Stimulated activated naive CD4-positive, alpha-beta T cell treated with Interleukin-2 at 50 U/mL for 16 hours (primary cell): ENCODE measurements at regions not wholly inside any gene's neighbourhood (a gene's known extent, or its start where the extent isn't known, plus 50 kb on each side); places are given as distances from the start of the nearest gene placed in this dataset.
"Not testable (repeated sequence)": the region's sequence is repeated elsewhere in the genome, so short reads cannot be mapped to it uniquely, and the experiment has no call there.

Experiments
- DNase-seq: peaks from one replicate; lab custom pipeline; 2025; lab: John Stamatoyannopoulos, UW

DNA sequence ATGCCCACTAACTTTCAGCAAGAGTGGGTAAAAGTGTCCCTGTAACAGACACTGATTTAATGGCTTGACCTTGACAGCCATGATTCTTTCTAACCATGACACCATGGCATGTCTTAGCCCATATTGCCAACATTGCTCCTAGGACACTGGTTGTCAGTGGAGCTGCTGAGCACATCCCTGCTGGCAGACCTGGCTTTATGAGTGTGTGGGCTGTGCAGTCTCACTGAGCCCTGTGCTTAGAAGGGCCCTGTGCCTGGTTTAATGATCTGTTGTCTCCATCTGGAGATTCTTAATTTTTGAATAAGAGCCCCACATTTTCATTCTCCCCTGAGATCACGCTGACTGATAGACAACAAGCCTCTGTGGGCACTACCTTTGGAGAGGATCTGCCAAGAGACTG, 243.1 kb upstream of the KIAA1217 start:
- DNase-seq = no peak

DNA sequence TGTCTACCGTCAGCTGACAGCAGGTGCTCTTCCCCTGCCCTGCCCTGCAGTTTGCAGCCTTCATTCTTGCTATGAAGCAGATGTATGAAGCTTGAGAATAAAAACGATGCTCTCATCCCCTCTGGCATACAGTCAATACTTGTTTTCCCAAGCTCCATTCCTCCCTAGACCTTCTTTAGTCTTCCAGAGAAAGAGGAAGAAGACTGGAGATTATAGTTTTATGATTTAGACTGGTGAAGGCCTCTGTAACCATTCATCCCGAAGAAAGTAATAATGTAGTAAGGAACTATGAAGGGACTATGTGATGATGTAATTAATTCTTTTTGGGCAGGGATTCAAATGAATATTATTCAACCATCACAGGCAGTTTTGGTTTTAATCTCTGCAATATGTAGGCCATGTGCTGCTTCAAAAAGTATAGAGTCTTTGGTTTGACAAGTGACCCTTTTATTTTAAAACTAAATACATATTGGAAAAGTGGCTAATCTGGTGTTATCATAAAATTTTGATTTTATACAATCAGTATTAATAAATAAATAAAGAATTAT, 242.4 kb upstream of the KIAA1217 start:
- DNase-seq = no peak

GRCh38 chr10:23968301-23968700, 240.6 kb upstream of the KIAA1217 start:
- DNase-seq = no peak

GRCh38 chr10:23974746-23975272, 234.1 kb upstream of the KIAA1217 start:
- DNase-seq = no peak

DNA sequence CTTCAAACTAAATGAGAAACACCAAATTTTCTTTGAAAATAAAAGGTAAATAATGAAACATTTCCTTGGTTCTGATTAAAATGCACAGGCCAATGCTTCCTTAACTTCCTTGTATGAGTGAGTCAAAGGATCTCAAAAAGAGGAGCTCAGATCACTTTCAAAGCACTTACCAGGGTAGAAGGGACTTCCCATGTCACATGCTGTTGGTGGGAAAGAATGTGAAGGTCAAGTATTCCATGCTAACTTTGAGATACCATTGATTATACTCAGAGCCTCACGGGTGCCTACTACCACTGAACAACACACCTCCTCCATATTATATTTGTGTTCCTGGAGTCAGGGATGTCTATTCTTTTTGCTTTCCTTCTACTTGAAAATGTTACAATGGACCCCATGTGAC, 233.5 kb upstream of the KIAA1217 start:
- DNase-seq = no peak

DNA sequence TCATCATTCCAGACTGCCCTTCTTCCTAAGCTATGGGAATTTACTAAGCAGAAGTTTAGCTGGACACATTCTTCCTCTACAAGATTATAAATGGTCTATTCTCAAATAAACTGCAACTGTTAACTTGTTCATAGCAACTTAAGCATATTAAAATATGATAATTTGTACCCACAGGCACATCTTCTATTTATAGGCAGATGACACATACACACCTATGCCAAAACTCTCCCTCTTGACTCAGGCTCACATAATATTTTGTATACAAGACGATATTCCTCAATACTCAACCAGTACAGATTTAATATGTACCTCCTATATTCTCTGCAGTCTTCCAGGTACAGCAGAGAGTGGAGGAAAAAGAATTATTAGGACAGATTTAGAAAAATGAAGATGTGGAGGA, 232.7 kb upstream of the KIAA1217 start:
- no peak for DNase-seq

GRCh38 chr10:23978317-23978716, 230.6 kb upstream of the KIAA1217 start:
- DNase-seq = no peak

GRCh38 chr10:23980094-23980493, 228.8 kb upstream of the KIAA1217 start:
- DNase-seq = no peak

DNA sequence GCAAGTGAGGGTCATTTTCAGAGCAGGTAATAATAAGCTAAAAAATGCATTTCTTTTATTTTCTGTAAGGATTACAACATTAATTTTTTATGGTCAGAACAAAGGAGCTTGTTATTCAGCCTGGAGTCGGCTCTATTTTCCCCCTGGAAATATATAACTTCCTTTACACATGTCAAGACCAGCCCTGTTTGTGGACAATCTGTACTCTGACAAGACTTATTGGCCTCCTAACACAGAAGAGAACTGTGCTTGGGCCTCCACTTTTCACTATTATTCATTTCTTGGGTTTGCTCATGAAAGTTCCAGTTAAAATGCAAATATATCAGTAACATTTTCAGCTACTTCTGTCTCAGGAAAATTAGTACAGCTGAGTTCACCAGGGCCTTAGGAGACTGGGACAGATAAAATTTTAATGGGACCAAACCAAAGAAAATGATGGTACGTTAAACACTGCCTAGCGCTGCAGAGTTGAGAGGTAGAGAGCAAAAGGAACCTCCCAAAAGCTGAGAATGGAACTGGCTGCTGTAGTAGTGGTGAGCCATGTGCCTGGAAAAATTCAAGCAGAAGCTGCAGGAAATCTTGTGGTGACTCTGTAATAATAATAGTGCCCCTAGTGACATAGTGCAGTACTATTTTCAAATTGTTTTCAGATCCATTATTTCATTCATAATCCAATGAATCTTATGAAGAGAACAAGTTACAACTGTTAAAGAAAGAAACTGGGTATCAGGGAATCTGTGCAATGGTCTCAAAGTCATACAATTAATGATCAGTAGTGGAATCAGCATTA, 227.2 kb upstream of the KIAA1217 start:
- DNase-seq = no peak

DNA sequence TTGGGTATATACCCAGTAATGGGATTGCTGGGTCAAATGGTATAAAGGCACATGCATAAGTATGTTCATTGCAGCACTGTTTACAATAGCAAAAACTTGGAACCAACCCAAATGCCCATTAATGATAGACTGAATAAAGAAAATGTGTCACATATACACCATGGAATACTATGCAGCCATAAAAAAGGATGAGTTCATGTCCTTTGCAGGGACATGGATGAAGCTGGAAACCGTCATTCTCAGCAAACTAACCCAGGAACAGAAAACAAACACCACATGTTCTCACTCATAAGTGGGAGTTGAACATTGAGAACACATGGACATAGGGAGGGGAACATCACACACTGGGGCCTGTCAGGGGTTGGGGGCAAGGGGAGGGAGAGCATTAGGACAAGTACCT, 224.5 kb upstream of the KIAA1217 start:
- not testable (repeated sequence) for DNase-seq

DNA sequence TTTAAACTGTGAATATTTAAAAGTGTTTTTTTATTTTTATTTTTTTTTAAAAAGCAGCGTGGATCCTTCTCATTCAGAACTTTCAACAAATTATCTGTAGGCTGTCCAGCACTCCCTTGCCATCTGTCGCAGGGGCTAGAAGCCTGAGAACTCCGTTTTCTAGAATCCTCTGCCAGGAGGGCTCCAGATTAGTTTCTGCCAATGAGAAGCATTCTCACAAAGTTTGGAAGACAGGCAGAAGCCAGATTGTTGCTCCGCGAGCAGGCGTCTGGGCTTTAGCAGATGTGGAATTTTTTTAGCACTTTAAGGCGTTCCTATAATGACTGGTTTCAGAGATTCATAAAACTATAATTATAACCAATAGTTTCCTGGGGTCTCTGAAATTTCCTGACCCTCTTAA, 220.9 kb upstream of the KIAA1217 start:
- no peak for DNase-seq

- DNase-seq = no peak
These were observed 214.4 kb upstream of the KIAA1217 start for GRCh38 chr10:23994459-23995046.

DNA sequence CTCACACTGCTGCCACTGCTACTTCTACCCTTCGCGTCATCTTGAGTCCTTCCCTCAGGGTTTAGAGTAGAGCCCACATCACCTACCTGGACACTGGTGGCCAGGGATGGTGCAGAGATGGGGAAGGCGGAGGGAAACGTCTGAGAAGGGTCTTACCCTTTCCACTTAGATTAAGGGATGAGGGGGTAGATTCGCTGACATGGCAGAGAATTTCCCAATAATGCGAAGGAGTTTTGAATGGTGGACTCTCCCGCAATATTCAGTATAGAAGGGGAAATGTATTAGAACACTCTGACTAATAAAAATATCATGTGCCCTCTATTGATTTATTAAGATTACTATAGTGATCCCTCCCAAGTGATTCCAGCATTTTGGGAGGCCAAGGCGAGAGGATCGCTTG, 209.5 kb upstream of the KIAA1217 start:
- no peak for DNase-seq

- no peak for DNase-seq
These were observed 208.6 kb upstream of the KIAA1217 start for GRCh38 chr10:24000271-24000813.

DNA sequence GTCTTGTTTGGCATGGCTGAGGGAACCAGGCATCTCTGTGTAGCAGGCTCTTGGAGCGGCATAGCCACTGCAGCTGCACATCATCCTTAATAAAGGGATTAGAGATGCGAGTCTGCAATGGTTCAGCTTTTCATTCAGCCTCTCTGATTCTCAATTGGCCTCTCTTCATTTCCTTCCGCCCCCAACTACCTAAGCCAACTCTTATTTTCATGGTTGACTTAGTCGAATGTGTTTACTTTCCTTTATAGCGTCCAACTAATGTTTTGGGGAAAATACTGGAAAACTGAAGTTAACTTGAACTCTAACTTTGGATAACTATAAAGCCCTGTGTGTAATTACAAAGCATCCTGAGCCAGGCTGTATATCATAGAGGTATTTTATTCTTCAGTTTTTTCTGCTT, 202.2 kb upstream of the KIAA1217 start:
- DNase-seq = no peak

DNA sequence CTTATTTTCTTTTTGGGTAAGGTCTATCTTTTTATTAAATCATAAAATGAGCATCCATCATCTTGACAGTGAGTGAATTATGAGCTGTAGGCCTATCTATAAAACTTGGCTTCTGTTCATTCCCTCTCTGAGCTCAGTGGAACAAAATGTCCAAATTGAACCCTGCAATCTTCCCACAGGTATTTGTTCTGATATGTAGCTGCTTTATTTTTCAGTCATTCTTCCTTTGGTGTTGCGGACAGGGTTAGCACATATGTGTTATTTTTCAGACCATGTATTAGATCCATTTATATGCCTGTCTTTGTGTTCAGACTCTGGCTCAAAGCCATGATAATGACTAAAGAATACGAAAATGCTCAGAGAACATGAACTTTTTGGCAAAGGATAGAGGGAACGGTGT, 201.6 kb upstream of the KIAA1217 start:
- no peak for DNase-seq

GRCh38 chr10:24008164-24009091, 200.5 kb upstream of the KIAA1217 start:
- DNase-seq = no peak

- DNase-seq = no peak
These were observed 199.8 kb upstream of the KIAA1217 start for GRCh38 chr10:24009115-24009514.

DNA sequence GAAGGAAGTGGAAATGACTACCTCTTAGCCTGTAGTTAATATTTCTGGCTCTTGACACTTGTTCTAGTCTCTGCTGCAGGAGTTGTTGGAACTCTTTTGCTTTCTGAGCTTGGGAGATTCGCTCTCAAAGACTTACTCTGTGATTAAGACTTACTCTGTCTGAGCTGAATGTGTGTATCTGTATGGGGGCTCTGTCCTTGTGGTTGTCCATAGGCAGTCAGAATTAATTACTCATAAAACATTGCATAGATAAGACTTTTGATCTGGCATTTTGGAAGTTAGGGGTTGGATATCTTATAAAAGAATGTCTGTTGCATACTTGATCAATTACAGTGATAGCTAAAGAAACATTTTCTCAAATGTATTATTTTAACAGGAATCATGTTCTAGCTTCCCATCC, 199.2 kb upstream of the KIAA1217 start:
- DNase-seq = no peak

DNA sequence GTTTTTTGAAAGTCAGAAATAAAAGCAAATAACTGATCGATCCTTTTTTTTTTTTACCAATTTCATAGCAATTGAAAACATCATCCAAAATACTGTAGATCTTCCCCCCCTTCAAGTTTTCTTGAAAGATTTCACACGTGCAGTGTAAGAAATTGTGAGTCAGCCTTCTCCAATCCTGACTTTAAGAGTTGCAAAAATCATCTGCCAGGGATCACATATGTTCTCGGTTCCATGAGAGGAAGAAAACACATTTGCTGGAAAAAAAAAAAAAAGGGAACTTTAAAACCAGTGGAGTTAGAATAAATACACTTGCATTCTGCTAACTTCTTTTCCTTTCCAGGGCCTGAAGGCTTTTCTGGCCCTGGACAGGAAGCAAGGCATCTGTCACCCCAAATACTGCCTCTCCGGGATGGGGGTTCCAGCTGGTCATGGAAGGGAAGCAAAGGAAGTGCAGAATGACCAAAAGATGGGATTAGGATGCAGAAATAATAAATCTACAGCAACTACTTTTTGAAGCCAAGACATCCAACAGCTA, 198.4 kb upstream of the KIAA1217 start:
- no peak for DNase-seq

DNA sequence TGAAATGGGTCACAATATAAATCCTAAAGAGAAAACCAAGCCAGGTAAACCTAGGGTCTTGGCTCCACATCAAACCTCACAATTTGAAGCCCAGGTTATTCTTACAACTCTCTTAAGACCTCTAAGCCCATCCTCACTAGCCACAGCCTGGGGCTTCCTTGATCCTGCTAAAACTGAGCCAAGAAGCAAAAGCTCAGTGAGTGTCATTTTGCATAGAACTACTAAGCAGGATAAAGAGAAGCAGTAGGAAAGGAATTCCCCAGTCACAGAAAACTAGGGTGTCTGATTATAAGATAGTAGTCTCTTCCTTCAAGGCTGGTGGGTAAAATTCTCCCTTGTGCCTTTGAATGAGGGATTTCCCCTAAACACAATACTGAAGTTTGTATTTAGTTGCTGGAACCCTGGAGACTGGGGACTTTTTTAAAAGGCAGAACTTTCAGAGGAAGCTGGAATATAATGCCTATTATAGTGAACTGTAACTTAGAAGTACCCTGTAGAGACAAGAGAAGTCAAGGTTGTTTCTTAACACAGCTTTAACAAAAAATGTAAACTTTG, 196.6 kb upstream of the KIAA1217 start:
- DNase-seq = no peak
